Endothelial cell of umbilical vein (primary cell): ENCODE measurements at regions not wholly inside any gene's neighbourhood (a gene's known extent, or its start where the extent isn't known, plus 50 kb on each side); places are given as distances from the start of the nearest gene placed in this dataset.

ENCODE experiments used
- BruUV-seq: library from RNA; stranded (reverse); fragments of 400-500 nt; replicated peaks from 2 replicates; lab custom pipeline; 2021; lab: Mats Ljungman, UMichigan
- CTCF ChIA-PET: fragments of 300-600, 350-600 bp; sonication (Branson Sonifier 250); formaldehyde crosslinking; loops from one replicate; lab custom pipeline; 2021; ENCODE audit warnings: antibody characterized with exemption, inconsistent platforms; lab: Charles Lee
- POLR2A ChIA-PET: fragments of 300-600, 350-600 bp; sonication (Branson Sonifier 250); formaldehyde crosslinking; loops from one replicate; lab custom pipeline; 2021; ENCODE audit warnings: antibody characterized with exemption, inconsistent platforms; lab: Charles Lee
- DNase-seq: peaks from one replicate; pipeline ENCODE4 v3.0.0-alpha.2; 2011; ENCODE audit warnings: low read depth, low spot score
- FAIRE-seq: peaks from 2 replicates; lab custom pipeline; 2011; peaks lifted over from hg19 to GRCh38; lab: Jason Lieb, UNC
- H2AFZ ChIP-seq: 2 replicates; pipeline ENCODE4 v1.6.0; 2012; ENCODE audit warnings: low read depth, low read length, control low read depth, inconsistent platforms
- H3K27ac ChIP-seq: 2 replicates; pipeline ENCODE4 v1.5.1; 2011; ENCODE audit warnings: low read depth, mild to moderate bottlenecking, control low read depth, low read length, moderate library complexity; ENCODE audit not compliant: insufficient read depth
- H3K27me3 ChIP-seq, 2 experiments: 2 replicates each; pipeline versions ENCODE4 v1.6.0 to v1.6.1; 2011; ENCODE audit warnings: low read length in 2 of 2, mixed read lengths in 1 of 2; ENCODE audit not compliant: control insufficient read depth in 2 of 2, insufficient read depth in 2 of 2
- H3K36me3 ChIP-seq, 2 experiments: 2 replicates in 1 of 2; 3 replicates in 1 of 2; pipeline ENCODE4 v1.5.1; 2011; ENCODE audit warnings: low read length in 2 of 2, mild to moderate bottlenecking in 1 of 2, moderate library complexity in 1 of 2; ENCODE audit not compliant: control insufficient read depth in 2 of 2, insufficient read depth in 2 of 2; ENCODE audit errors: extremely low read depth in 1 of 2
- H3K4me1 ChIP-seq: 3 replicates; pipeline ENCODE4 v1.5.1; 2011; ENCODE audit warnings: mild to moderate bottlenecking, low read length; ENCODE audit not compliant: control insufficient read depth, insufficient read depth; ENCODE audit errors: extremely low read depth
- H3K4me2 ChIP-seq: 2 replicates; pipeline ENCODE4 v1.6.1; 2011; ENCODE audit warnings: low read length, control low read depth, mixed read lengths; ENCODE audit not compliant: insufficient read depth
- H3K4me3 ChIP-seq, 3 experiments: fragments of 200-600 bp in 1 of 3; sonication (generic), shearing (Covaris generic) in 1 of 3; replicated peaks in 1 of 3; 2 replicates each; pipeline ENCODE4 v1.5.1; 2011 to 2016; ENCODE audit warnings: control low read depth in 3 of 3, low read length in 3 of 3, mild to moderate bottlenecking in 2 of 3, inconsistent platforms in 1 of 3, low read depth in 1 of 3, moderate library complexity in 1 of 3; ENCODE audit not compliant: insufficient read depth in 1 of 3
- H3K79me2 ChIP-seq: 2 replicates; pipeline ENCODE4 v1.6.0; 2012; ENCODE audit warnings: low read length, inconsistent platforms; ENCODE audit not compliant: control insufficient read depth, insufficient read depth
- H3K9ac ChIP-seq: replicated peaks from 2 replicates; pipeline ENCODE3; 2011; ENCODE audit warnings: low read length, control low read depth; ENCODE audit not compliant: insufficient read depth; ENCODE audit errors: extremely low read depth
- H3K9me1 ChIP-seq: replicated peaks from 3 replicates; pipeline ENCODE4 v1.6.0; 2011; ENCODE audit warnings: mild to moderate bottlenecking, low read length; ENCODE audit not compliant: control insufficient read depth, insufficient read depth; ENCODE audit errors: extremely low read depth
- H3K9me3 ChIP-seq: replicated peaks from 2 replicates; pipeline ENCODE4 v1.5.1; 2012; ENCODE audit warnings: low read length, inconsistent platforms; ENCODE audit not compliant: control insufficient read depth, insufficient read depth
- H4K20me1 ChIP-seq: replicated peaks from 2 replicates; pipeline ENCODE3; 2011; ENCODE audit warnings: mild to moderate bottlenecking, low read length; ENCODE audit not compliant: control insufficient read depth, insufficient read depth; ENCODE audit errors: extremely low read depth
- CTCF ChIP-seq, 2 donors: IDR thresholded peaks; 1 replicate in 1 of 2; 2 replicates in 1 of 2; pipeline ENCODE4 v1.5.1; 2011; ENCODE audit warnings: low read length in 2 of 2, mild to moderate bottlenecking in 2 of 2, moderate library complexity in 2 of 2, control low read depth in 1 of 2, inconsistent platforms in 1 of 2, low read depth in 1 of 2; ENCODE audit not compliant: insufficient read depth in 1 of 2; ENCODE audit errors: extremely low read depth in 1 of 2
- EZH2 ChIP-seq: IDR thresholded peaks from 2 replicates; pipeline ENCODE4 v1.6.1; 2012; ENCODE audit warnings: borderline replicate concordance, low read depth, mild to moderate bottlenecking, moderate library complexity, low read length, inconsistent platforms; ENCODE audit not compliant: severe bottlenecking
- FOS ChIP-seq: IDR thresholded peaks from 2 replicates; pipeline ENCODE4 v1.6.1; 2011; ENCODE audit warnings: mild to moderate bottlenecking, low read length, moderate library complexity, borderline replicate concordance; ENCODE audit not compliant: insufficient read depth
- GATA2 ChIP-seq: IDR thresholded peaks from 2 replicates; pipeline ENCODE4 v1.7.0; 2011; ENCODE audit warnings: low read depth, mild to moderate bottlenecking, moderate library complexity, mixed read lengths, low read length; ENCODE audit not compliant: insufficient read length, insufficient read depth
- JUN ChIP-seq: IDR thresholded peaks from 2 replicates; pipeline ENCODE4 v1.6.1; 2011; ENCODE audit warnings: borderline replicate concordance, low read depth; ENCODE audit not compliant: insufficient read length, insufficient read depth
- MAX ChIP-seq: IDR thresholded peaks from 2 replicates; pipeline ENCODE4 v1.6.1; 2011; ENCODE audit not compliant: insufficient read depth, insufficient read length
- MYC ChIP-seq: IDR thresholded peaks from one replicate; pipeline ENCODE4 v1.6.1; 2011; ENCODE audit warnings: mild to moderate bottlenecking, low read depth, low read length
- POLR2A ChIP-seq: IDR thresholded peaks from 2 replicates; pipeline ENCODE4 v1.6.1; 2012; ENCODE audit warnings: low read depth, mild to moderate bottlenecking, control low read depth, low read length
- POLR2AphosphoS5 ChIP-seq: IDR thresholded peaks from 2 replicates; pipeline ENCODE4 v1.6.1; 2012; ENCODE audit warnings: low read depth, mild to moderate bottlenecking, control low read depth, low read length, moderate library complexity; ENCODE audit not compliant: insufficient read depth
- dilution Hi-C: fragments of 300-500 bp; cut with MboI; formaldehyde crosslinking; loops from one replicate; pipeline ENCODE4 v1.15.0; 2019; ENCODE audit warnings: low sequenced_read_pairs; ENCODE audit not compliant: extremely low pct_ligation_motif_present
- intact Hi-C: fragments of 100-400 bp; cut with micrococcal nuclease; formaldehyde crosslinking; loops from one replicate; pipeline ENCODE4 v1.10.0; 2022

DNA sequence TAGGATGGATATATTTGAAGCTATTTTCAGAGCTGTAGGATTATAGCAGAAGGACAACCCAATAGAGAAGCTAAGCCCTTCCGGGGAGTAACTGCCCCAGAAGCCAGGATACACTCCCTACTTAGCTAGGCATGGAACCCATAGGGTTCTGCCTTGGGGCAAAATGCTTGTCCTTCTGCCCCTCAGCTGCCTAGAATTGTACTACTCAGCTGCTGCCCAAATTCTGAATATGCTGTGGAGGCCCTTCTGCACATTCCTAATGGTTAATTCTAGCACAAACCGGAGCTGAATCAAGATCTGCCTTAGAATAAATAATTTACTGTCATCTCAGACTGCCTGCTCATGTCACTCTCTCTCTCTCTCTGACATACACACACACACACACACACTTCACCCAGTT is 297.7 kb upstream of the VCX3A start:
- Histone ChIP-seq H3K79me2 (no peaks in the 10 kb centered on the region), H3K9ac (no peak overlapping the region), H3K27ac (no peak overlapping the region), H3K9me1 (no peaks in the 10 kb centered on the region), H2AFZ (no peak overlapping the region), H3K4me1 (no peaks in the 10 kb centered on the region), H3K27me3 (no peaks in the 10 kb centered on the region), H4K20me1 (no peaks in the 10 kb centered on the region), H3K4me3 (no peak overlapping the region), H3K4me2 (no peak overlapping the region), H3K9me3 (no peaks in the 10 kb centered on the region), H3K36me3 (no peaks in the 10 kb centered on the region)
- no peak for TF ChIP-seq FOS
- no peak for TF ChIP-seq CTCF (IDR thresholded peaks at IDR 0.05; ENCODE audit: extremely low read depth in 1 of 2, insufficient read depth in 1 of 2, low read depth in 1 of 2, low read length in 2 of 2)
- no peak for TF ChIP-seq MYC
- no peak for TF ChIP-seq MAX
- TF ChIP-seq EZH2 = no peak
- no peak for TF ChIP-seq POLR2A
- TF ChIP-seq JUN = no peak
- TF ChIP-seq GATA2 = no peak
- TF ChIP-seq POLR2AphosphoS5 = no peak
- POLR2A ChIA-PET = no interaction called here
- DNase-seq = no peak
- intact Hi-C loops (no loop called here), dilution Hi-C loops (no loop called here)
- CTCF ChIA-PET = no interaction called here
- FAIRE-seq = no peak
- BruUV-seq = no TSS peak
